D721Med (cell line): ENCODE measurements at regions not wholly inside any gene's neighbourhood (a gene's known extent, or its start where the extent isn't known, plus 50 kb on each side); places are given as distances from the start of the nearest gene placed in this dataset.

Experiments used
- DNase-seq: peaks from one replicate; pipeline ENCODE4 v3.0.0; 2011; ENCODE audit warnings: low spot score; ENCODE audit not compliant: insufficient read length
- FAIRE-seq: peaks from 2 replicates; lab custom pipeline; 2011; peaks lifted over from hg19 to GRCh38; lab: Jason Lieb, UNC
- TF ChIP-seq, protein P1 (sequence below): IDR thresholded peaks from 2 replicates; pipeline ENCODE4 v1.5.1; 2012; ENCODE audit warnings: mild to moderate bottlenecking, control low read depth; ENCODE audit not compliant: insufficient read depth; ENCODE audit errors: missing control alignments

- TF ChIP-seq, protein P1, sequence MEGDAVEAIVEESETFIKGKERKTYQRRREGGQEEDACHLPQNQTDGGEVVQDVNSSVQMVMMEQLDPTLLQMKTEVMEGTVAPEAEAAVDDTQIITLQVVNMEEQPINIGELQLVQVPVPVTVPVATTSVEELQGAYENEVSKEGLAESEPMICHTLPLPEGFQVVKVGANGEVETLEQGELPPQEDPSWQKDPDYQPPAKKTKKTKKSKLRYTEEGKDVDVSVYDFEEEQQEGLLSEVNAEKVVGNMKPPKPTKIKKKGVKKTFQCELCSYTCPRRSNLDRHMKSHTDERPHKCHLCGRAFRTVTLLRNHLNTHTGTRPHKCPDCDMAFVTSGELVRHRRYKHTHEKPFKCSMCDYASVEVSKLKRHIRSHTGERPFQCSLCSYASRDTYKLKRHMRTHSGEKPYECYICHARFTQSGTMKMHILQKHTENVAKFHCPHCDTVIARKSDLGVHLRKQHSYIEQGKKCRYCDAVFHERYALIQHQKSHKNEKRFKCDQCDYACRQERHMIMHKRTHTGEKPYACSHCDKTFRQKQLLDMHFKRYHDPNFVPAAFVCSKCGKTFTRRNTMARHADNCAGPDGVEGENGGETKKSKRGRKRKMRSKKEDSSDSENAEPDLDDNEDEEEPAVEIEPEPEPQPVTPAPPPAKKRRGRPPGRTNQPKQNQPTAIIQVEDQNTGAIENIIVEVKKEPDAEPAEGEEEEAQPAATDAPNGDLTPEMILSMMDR = no peak
- DNase-seq (no peak), FAIRE-seq (no peak)
Measured at GRCh38 chr17:54784305-54784704, 116.3 kb upstream of the TOM1L1 start.

- DNase-seq (no peak), FAIRE-seq (no peak)
- TF ChIP-seq, protein P1 = no peak
Measured at GRCh38 chr17:54785643-54786268, 114.9 kb upstream of the TOM1L1 start.

DNA sequence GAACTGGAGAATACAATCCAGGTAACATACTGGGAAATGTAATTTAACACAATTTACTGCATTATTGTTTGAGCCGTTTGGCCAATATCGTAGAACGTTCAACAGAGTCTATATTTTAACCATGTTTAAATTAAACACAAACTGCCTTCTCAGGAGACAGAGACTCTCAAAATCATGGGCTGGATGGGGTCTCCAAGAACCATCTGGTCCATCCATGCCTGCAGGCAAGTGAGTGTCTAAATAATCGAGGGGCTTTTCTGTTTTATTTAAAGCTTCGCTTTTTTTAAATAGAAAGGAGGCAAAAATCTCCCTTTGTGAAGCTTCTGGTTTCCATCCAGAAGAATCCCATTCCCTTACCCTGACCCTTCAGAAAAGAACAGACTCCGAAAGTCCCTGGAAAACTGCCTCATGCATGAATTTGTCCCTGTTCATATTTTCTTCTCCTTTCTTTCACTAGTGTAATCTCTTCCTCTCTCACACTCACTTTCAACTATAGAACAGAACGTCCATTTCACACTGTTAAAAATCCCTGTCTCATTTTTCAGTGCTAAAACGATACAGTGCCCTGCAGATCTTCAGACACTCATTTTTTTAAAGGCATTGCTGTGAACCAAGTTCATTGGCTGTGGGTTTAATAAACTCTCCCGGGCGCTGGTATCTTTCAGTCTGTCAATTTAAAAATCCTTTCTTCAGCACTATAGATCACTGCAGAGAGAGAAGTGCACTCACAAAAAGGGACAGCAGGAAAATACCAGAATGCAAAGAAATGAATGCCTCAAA, 111.4 kb upstream of the TOM1L1 start:
- FAIRE-seq (no peak), DNase-seq (no peak)
- TF ChIP-seq, protein P1 = no peak

- DNase-seq (no peak), FAIRE-seq (no peak)
- TF ChIP-seq, protein P1 = no peak
Measured at GRCh38 chr17:54793271-54793670, 107.4 kb upstream of the TOM1L1 start.

DNA sequence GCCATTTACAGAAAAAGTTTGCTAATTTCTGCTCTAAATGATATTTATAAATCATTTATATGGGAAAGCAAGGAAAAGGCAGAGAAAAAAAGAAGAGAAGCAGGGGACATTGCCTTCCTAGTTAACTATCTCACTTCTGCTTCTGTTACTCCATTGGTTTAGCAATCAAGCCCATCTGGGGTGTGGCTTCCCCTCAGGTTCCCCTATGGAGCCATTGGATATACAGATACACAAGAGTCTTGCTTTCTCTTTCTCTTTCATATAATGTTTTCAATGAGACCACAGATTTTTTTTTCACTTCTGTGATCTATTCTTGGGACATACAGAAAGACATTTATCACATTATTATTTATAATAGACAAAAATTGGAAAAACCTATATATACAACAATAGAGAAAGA, 105.6 kb upstream of the TOM1L1 start:
- FAIRE-seq = no peak

DNA sequence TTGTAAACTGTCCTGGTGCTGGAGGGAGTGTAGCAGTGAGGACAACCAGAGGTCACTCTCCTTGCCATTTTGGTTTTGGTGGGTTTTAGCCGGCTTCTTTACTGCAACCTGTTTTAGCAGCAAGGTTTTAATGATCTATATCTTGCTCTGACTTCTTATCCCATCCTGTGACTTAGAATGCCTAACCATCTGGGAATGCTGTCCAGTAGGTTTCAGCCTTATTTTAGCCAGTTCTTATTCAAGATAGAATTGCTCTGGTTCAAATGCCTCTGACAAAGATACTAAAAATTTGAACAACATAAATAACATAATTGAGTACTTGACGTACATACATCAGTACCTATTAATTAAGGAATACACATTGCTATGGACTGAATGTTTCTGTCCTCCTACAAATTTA, 93.3 kb upstream of the TOM1L1 start:
- TF ChIP-seq, protein P1 = no peak
- no peak for FAIRE-seq
- no peak for DNase-seq

More for the DNA sequence above, 105.6 kb upstream of the TOM1L1 start:
- DNase-seq = no peak
- TF ChIP-seq, protein P1 = no peak

- FAIRE-seq (no peak), DNase-seq (no peak)
- TF ChIP-seq, protein P1 = no peak
Measured at GRCh38 chr17:54813896-54814295, 86.8 kb upstream of the TOM1L1 start.
